Liver (tissue), 3 donors: ENCODE measurements at regions not wholly inside any gene's neighbourhood (a gene's known extent, or its start where the extent isn't known, plus 50 kb on each side); places are given as distances from the start of the nearest gene placed in this dataset.

ENCODE experiments used
- ATF3 ChIP-seq: IDR thresholded peaks from 2 replicates; pipeline ENCODE4 v1.6.1; 2016; ENCODE audit warnings: antibody characterized with exemption
- CTCF ChIP-seq: fragments of 150-350 bp; IDR thresholded peaks from 2 replicates; pipeline ENCODE4 v1.5.1; 2017; ENCODE audit warnings: improper control_type of control experiment, low read depth, low read length; ENCODE audit not compliant: missing input control
- EGR1 ChIP-seq, 2 donors: IDR thresholded peaks; 2 replicates each; pipeline ENCODE4 v1.6.1; 2016 to 2018; ENCODE audit warnings: antibody characterized with exemption in 2 of 2, low read depth in 2 of 2
- JUND ChIP-seq, 2 donors: IDR thresholded peaks; 2 replicates each; pipeline ENCODE4 v1.6.1; 2016; ENCODE audit warnings: antibody characterized with exemption in 2 of 2
- MAX ChIP-seq: IDR thresholded peaks from 2 replicates; pipeline ENCODE4 v1.6.1; 2016; ENCODE audit warnings: antibody characterized with exemption
- RAD21 ChIP-seq, 2 donors: IDR thresholded peaks; 2 replicates each; pipeline ENCODE4 v1.6.1; 2016; ENCODE audit warnings: antibody characterized with exemption in 2 of 2, mild to moderate bottlenecking in 2 of 2
- REST ChIP-seq: IDR thresholded peaks from 2 replicates; pipeline ENCODE4 v1.6.1; 2016; ENCODE audit warnings: antibody characterized with exemption, mild to moderate bottlenecking
- YY1 ChIP-seq: IDR thresholded peaks from 2 replicates; pipeline ENCODE4 v1.6.1; 2016; ENCODE audit warnings: antibody characterized with exemption, mild to moderate bottlenecking
- ZBTB33 ChIP-seq: IDR thresholded peaks from 2 replicates; pipeline ENCODE4 v1.6.1; 2016; ENCODE audit warnings: antibody characterized with exemption
- donor health status: healthy.
- donor health status: healthy.

- TF ChIP-seq CTCF (no peak), REST (no peak), RAD21 (IDR thresholded peaks at IDR 0.05) (no peak), EGR1 (IDR thresholded peaks at IDR 0.05; ENCODE audit: low read depth in 2 of 2) (no peak), MAX (no peak), ZBTB33 (no peak), JUND (IDR thresholded peaks at IDR 0.05) (no peak), YY1 (no peak), ATF3 (no peak)
Measured at GRCh38 chr2:186927867-186928191, 78.9 kb upstream of the ZSWIM2 start.
